ENCODE measurements at regions not wholly inside any gene's neighbourhood (a gene's known extent, or its start where the extent isn't known, plus 50 kb on each side); places are given as distances from the start of the nearest gene placed in this dataset.

GRCh38 chr7:81628951-81629350, 140.9 kb downstream of the HGF start:
- TF ChIP-seq CTCF (conservative IDR thresholded peaks at IDR 0.05; ENCODE audit: low read length) (no peak), EZH2phosphoT487 (IDR thresholded peaks at IDR 0.05; ENCODE audit: borderline replicate concordance) (no peak)
